ENCODE measurements at regions not wholly inside any gene's neighbourhood (a gene's known extent, or its start where the extent isn't known, plus 50 kb on each side); places are given as distances from the start of the nearest gene placed in this dataset.

DNA sequence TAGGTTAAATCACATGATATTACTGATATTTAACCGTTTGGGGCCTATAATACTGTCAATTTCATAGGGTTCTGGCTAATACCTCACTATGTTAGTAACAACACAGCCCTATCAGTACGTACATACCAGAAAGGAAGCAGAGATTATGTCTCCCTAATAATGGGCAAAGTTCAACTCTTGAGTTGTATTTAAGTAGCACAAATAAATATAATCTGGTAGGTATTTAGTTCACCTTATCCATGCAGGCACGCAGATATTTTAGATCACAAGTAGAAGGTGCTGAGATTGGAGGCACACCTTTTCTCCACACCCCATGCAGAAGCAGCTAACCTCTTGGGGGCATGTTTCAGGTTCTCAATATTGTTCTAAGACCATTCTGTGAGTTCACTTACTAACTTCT, 118.9 kb downstream of the IRS1 start:
- intact Hi-C loops (cut with DNase I) = no loop called here
- DNase-seq (no peak), ATAC-seq (ENCODE audit: poor library complexity) (no peak)

DNA sequence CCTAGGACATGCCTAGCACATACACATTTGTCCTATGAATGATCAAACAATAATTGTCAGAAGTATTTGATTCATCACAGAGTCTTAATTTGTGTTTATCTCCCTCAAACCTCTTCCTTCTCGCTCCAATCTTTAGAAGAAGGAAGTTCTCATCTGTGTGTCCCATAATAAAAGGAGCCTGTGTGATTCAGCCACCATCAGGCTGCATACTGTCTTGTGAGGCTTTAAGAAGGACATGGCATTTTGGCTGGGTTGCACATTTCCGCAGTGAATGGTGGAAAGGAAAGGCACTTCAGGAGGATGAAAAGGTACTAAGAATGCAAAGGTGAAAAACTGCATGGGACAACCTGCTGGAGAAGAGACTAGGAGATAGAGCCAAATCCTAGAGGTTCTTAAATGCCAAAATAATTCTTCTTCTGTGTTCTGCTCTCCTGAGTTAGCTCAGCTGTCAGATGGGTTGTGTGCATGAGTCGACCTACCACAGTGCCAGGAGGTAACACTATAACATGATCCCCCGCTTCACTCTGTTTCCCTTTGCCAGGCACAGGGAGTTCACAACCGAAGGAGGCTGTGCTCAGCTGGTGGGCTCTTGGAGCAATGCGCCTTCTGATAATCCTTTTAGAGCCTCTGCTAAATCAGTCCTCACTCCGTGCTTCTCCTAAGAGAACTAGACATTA, 120.1 kb downstream of the IRS1 start:
- intact Hi-C loops (cut with DNase I) = no loop called here
- ATAC-seq (ENCODE audit: poor library complexity) (no peak), DNase-seq (no peak)

DNA sequence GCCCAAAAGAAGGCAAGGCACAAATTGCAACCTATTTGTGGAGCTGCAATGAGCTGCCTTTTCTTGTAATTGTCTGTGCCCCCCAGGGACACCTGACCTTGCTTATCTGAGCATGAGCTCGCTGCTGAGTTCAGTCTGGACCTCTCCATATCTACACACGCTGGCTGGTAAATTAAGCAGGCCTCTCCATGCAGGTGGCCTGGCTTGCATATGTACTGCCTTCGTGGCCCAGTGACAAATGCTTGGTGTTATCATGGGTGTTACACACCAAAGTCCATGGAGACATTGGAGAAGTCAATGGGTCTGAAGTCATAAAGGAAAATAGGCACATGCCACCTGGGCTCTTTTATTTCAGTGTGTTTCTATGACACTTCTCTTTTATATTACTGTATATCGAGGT, 121.2 kb downstream of the IRS1 start:
- peak; percentile 58 for ATAC-seq (ENCODE audit: poor library complexity)
- DNase-seq = peak; percentile 39
- intact Hi-C loops (cut with DNase I) = no loop called here

DNA sequence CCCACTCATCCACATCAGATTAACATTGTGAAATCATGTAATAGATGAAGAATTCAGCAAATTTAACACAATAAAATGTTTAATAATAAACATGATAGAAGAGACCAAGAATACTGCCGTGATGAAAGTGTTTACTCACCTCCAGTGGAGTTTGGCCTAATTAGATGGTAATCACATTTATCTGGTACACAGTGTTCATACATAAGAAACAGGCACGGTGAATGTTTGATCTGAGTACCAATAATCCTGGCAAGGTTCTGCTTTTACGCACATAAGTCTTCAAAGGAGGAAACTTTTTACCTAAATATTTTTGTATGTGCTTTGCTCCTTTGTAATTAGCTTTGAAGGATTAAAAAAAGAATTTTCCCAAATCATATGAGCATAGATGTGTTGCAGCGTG, 122.5 kb downstream of the IRS1 start:
- intact Hi-C loops (cut with DNase I) = no loop called here

DNA sequence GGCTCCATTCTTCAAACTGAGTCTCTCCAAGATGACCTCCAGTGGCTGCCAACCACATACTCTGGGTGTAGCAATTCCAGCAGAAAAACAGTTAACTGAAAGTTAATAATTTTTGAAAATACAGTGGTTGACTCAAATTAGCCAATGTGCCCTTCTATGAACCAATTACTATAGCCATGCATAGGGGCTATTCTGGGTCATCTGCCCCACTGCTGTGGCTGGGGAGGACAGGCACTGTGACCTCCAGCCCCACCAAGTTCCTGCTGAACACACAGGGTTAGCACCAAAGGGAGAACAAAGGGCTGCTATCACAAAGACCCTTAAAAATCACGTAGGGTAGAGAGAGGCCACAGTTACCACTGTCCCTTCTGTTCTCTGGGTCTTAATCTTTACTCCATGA, 123.0 kb downstream of the IRS1 start:
- ATAC-seq (ENCODE audit: poor library complexity) (no peak), DNase-seq (no peak)
- intact Hi-C loops (cut with DNase I) = no loop called here

More for the DNA sequence above, 122.5 kb downstream of the IRS1 start:
- ATAC-seq (ENCODE audit: poor library complexity) (no peak), DNase-seq (no peak)

DNA sequence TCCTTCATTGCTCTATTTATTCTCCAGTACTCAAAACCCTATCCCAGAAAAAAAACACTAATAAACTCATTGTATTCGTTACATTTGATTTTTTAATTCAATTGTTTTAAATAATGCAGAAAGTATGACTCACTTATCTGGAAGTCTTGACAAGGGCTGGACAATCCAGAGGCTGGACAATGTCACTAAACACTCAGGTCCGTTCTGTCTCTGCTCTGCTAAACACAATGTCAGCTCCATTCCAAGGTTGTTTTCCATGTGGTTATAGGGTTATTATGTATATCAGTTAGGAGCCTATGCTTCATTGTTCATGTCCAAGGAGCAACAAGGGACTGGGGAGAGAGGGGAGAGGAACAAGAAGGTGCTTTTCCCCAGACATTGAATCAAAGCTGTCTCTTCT, 125.5 kb downstream of the IRS1 start:
- DNase-seq (no peak), ATAC-seq (ENCODE audit: poor library complexity) (peak; percentile 79)
- intact Hi-C loops (cut with DNase I) = no loop called here

DNA sequence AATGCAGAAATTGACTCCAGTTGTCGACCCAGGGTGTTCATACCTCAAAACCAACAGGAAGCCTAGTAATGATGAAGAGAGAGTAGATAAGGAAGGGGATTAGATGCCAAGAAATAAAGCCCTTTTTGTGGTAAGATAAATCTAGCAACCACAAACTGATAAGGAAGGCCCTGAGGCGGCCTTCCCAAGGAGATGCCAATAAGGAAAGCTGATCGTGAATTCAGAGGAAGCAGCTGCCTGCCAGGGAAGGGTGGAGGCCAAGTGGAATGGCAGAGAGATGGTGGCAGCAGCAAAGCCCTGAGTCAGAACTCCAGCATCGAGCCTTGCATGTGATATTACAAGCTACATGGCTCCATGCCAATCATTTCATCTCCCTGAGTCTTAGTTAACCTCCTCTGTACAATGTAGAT, 126.3 kb downstream of the IRS1 start:
- DNase-seq (no peak), ATAC-seq (ENCODE audit: poor library complexity) (peak; percentile 56)
- intact Hi-C loops (cut with DNase I) = no loop called here

DNA sequence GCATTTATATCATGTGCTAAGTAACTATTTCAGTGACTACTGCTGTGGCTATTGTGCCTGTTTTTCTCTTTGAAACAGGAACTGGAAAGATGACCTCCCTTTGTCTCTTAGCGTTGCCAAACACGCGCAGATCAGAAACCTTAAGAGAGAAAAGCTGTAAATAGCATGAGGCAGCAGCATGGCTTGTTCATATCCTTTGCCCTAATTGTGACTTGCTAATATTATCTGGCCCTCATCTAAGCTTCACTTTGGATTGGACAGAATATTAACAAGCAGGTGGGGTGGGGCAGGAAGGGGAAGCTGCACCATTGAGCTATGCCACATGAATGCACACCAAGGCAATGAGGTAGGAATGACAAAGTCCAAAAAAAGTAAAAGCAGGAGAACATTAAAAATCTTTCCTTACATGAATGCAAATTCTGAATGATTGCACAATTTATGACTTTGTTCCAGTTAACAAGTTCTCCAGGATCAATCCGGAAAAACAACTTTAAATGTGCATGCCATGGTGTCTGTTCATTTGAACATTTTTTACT, 128.4 kb downstream of the IRS1 start:
- DNase-seq (no peak), ATAC-seq (ENCODE audit: poor library complexity) (peak; percentile 58)
- intact Hi-C loops (cut with DNase I) = no loop called here

DNA sequence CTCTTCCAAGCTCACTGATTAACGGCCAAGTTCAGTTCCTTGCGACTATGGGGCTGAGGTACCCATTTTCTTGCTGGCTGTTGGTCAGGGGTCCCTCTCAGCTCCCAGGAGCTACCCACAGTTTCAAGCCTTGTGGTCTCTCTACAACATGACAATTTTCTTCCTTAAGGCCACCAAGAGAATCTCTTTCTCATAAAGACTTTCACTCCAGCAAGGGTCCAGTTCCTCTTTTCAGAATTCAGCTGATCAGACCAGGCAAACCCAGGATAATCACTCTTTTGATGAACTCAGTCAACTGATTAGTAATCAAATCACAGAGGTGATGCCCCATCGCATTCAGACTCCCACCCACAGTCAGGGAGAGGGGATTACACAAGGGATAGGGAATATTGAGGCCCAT, 129.7 kb downstream of the IRS1 start:
- DNase-seq (no peak), ATAC-seq (ENCODE audit: poor library complexity) (no peak)
- intact Hi-C loops (cut with DNase I) = no loop called here

DNA sequence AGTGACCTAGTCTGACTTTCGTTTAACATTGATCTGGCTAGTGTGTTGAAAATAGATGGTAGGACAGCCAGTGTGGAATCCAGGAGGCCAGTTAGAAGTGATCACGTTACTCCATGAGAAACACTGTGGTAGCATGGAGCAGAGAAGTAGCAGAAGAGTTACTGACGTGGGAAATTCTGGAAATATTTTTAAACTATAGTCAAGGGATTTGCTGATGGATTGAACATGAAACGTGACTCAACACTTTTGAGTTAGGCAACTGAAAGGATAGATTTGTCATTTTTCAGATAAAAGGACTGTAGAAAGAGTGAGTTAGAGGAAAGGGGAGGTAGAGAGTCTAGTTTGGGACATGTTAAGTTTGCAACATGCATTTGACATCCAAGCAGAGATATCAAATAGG, 130.4 kb downstream of the IRS1 start:
- ATAC-seq (ENCODE audit: poor library complexity) = no peak
- intact Hi-C loops (cut with DNase I) = no loop called here
- DNase-seq = no peak

DNA sequence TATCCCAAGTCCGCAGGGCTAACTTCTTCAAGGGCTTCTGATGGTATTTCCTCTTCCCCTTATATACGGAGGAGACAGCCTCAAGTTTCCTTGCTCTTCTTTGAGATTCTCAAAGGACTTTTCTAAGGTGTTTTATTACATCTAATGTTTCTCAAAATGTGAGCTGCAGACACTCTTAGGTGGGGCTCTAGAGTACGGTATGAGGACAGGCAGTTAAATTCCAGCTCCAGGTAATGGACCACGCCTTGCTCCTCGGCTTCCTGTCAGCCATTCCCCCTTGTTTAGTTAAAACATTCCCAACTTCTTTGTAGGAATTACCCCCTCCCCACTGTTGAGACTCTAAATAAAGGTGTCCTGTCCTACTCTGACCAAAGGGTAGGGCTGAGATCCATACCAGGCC, 131.9 kb downstream of the IRS1 start:
- DNase-seq (no peak), ATAC-seq (ENCODE audit: poor library complexity) (no peak)
- intact Hi-C loops (cut with DNase I) = no loop called here

DNA sequence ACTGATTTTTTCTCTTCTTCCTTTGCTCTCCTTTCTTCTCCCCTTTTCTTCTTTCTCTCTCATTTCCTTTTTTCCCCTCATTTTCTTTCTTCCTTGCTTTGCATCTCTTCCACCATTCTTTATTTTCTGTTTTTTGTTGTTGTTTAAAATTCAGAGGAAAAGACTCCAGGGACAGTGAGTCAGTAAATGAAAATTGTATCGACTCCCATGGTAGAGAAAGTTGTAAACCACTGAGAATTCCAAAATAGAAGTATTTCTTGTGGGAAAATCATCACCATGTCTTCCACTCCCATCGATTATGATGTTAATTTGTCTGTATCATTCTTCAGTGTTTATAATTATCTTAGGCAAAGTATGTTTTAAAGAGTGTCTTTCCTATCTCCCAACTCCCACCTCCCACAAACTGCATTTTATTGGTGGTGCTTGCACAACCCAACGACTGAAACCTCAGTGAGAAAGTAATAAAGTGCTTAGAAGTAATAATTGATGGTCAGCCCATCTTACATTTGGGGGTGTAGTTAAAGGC, 134.3 kb downstream of the IRS1 start:
- DNase-seq = no peak
- intact Hi-C loops (cut with DNase I) = no loop called here
- ATAC-seq (ENCODE audit: poor library complexity) = no peak

DNA sequence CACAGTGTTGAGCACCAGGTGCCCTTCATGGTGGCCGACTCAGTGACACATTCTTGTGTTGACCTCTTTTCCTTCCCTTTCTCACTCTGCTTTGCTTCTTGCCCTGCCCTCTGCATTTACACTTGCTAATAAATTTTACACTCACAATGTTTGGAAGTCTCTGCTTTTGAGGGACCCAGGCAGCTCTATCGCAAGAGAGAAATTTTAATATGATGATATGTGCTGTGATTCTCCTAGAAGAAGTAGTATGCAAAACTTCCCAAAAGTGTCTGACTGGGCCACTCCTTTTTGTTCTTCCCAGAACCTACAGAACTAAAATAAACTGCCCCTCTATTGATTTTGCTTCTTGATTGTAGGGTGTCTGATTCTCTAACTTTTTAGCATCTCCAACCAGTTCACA, 135.0 kb downstream of the IRS1 start:
- ATAC-seq (ENCODE audit: poor library complexity) (no peak), DNase-seq (no peak)
- intact Hi-C loops (cut with DNase I) = no loop called here

DNA sequence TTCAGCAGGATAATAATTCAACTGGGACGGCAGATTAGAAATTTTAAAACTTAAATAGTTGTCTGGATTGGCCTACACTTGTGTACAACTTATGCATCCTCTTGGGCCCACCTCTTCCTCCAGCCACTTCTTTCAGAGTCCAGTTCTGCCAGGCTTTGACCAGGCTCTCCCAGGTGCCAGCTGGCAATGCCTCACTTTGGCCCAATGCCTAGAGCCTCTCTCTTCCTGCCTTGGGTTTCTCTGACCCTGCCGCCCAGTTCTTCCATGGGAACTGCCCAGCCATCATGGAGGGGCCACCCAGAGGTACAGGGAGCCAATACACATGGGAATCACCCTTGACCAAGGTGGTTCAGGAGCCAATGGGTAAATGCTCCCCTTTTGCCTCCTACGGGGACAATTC, 135.5 kb downstream of the IRS1 start:
- DNase-seq (peak; percentile 57), ATAC-seq (ENCODE audit: poor library complexity) (no peak)
- intact Hi-C loops (cut with DNase I) = no loop called here

DNA sequence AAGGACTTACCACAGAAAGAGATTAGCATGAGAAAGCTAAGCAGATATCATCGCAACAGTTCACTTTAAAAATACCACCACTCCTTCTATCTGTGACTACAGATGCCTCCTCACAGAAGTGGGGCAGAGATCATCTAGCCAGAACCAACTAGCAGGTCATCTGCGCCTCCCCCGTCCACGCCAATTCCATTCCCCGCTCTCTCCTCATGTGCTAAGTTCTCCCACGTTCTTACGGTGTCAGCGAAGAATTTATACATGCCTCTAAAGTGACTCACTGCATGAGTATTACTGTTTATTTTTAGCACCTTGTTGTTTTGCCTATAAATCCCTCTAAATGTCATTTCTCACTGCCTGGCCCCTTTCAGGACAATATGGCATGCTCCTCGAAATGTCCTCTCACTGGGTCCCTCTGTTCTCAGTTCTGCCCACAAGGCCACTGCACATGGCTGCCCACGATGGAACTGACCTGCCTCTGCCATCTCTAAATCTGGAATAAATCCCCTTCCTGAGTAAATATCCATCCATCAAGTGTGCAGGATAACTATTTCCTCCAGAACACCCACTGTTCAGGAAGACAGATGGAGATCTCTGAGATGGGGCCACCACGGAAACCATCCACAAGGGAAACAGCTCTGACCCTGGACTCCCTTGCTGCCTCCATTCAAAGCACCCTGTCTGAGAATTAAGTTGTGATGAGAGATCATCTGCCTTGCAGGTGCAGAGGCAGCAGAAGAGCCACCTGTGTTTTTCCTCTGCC, 137.7 kb downstream of the IRS1 start:
- peak; percentile 45 for DNase-seq
- peak; percentile 71 for ATAC-seq (ENCODE audit: poor library complexity)
- intact Hi-C loops (cut with DNase I) = no loop called here

DNA sequence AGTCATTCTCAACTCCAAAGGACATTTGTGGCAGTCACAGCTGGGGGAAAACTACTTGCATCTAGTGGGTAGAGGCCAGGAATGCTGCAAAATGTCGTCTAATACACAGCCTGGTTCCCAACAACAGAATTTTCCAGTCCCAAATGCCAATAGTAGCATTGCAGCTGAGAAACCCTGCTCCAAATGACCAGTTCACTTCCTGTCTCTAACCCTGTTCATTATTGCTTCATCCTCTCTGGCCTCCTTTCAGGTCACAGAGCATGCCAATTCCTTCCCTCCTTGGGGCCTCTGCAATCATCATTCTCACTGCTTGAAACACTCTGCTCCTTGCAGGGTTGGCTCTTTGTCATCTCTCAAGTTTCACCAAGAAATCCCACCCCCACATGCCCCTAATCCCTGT, 139.1 kb downstream of the IRS1 start:
- DNase-seq (peak; percentile 42), ATAC-seq (ENCODE audit: poor library complexity) (peak; percentile 86)
- intact Hi-C loops (cut with DNase I) = no loop called here

DNA sequence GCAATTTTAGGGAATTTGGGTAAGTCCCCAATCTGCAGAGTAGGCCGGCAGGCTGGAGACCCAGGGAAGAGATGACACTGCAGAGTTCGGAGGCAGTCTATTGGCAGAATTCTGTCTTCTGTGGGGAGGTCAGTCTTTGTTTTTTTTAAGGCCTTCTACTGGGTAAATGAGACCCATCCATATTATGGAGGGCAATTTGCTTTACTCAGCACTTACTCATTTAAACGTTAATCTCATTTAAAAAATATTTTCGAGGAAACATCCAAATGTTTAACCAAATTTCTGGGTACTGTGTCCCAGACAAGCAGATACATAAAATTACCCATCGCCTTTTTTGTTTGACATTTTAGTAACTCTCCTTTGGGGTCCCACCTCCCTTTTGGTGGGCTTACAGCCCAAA, 139.5 kb downstream of the IRS1 start:
- intact Hi-C loops (cut with DNase I) = no loop called here
- DNase-seq (no peak), ATAC-seq (ENCODE audit: poor library complexity) (no peak)

DNA sequence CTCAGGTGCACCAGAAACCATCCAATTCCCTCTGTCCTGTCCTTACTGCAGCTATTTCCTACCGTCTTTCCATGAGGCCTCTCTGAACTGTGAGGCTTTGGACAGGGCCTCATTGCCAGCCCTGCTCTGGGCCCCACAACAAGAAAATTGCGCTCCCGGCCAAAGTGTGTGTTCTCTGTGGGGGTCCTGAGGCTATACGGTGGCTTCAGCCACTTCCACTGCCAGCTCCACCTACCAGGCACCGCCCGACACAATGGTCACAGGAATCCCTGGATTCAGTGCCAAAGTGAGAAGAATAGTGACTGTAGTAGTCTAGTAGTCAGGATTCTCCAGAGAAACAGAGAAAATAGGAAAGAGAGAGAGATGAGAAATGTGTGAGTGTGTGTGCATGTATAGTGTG, 140.2 kb downstream of the IRS1 start:
- intact Hi-C loops (cut with DNase I) = loop anchor here (10.0 kb wide), 1 partner anchor 135 kb away; the partner anchor contains the start of gene IRS1
- DNase-seq (no peak), ATAC-seq (ENCODE audit: poor library complexity) (peak; percentile 8)

DNA sequence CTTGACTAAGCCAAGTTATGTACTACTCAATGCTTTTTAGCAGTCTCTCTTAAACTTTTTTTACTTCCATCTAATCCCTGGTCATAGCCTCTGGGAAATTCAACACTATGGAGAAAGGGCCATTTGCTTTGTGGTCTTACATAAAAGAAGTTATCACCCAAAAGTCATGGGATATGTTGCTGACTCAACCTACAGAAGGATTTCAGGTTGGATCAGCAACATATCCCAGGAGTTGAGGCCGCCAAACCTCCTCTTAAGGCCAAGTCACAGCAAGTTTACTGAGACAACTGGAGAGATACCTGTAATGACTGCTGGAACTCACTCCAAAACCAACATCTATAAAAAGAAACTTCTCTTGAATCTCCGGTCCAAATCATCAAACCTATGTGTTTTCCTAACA, 141.1 kb downstream of the IRS1 start:
- DNase-seq = no peak
- ATAC-seq (ENCODE audit: poor library complexity) = no peak
- intact Hi-C loops (cut with DNase I) = loop anchor here (10.0 kb wide), 1 partner anchor 136 kb away; the partner anchor contains the start of gene IRS1

Measured in Right ventricle myocardium superior (tissue), 1 donor.